Keratinocyte (primary cell): ENCODE measurements at regions not wholly inside any gene's neighbourhood (a gene's known extent, or its start where the extent isn't known, plus 50 kb on each side); places are given as distances from the start of the nearest gene placed in this dataset.

Source experiments
- DNase-seq: peaks from one replicate; pipeline ENCODE4 v3.0.0-alpha.2; 2011; ENCODE audit warnings: low read depth, missing footprints, low spot score
- FAIRE-seq: peaks from 2 replicates; lab custom pipeline; 2011; peaks lifted over from hg19 to GRCh38; lab: Jason Lieb, UNC
- H2AFZ ChIP-seq: 2 replicates; pipeline ENCODE4 v1.6.0; 2012; ENCODE audit warnings: low read length, control low read depth, inconsistent platforms; ENCODE audit not compliant: control insufficient read depth
- H3K27ac ChIP-seq: 2 replicates; pipeline ENCODE4 v1.5.1; 2011; ENCODE audit warnings: low read length; ENCODE audit not compliant: control insufficient read depth, insufficient read depth
- H3K27me3 ChIP-seq: 3 replicates; pipeline ENCODE4 v1.6.0; 2011; ENCODE audit warnings: low read length; ENCODE audit not compliant: control insufficient read depth, insufficient read depth; ENCODE audit errors: extremely low read depth
- H3K36me3 ChIP-seq, 2 experiments: 2 replicates in 1 of 2; 3 replicates in 1 of 2; pipeline ENCODE4 v1.5.1; 2011; ENCODE audit warnings: low read length in 2 of 2, mild to moderate bottlenecking in 1 of 2; ENCODE audit not compliant: control insufficient read depth in 2 of 2, insufficient read depth in 2 of 2; ENCODE audit errors: extremely low read depth in 1 of 2
- H3K4me1 ChIP-seq: 3 replicates; pipeline ENCODE4 v1.5.1; 2011; ENCODE audit warnings: low read length; ENCODE audit not compliant: control insufficient read depth, insufficient read depth; ENCODE audit errors: extremely low read depth
- H3K4me2 ChIP-seq: 3 replicates; pipeline ENCODE4 v1.6.0; 2011; ENCODE audit warnings: low read depth, low read length; ENCODE audit not compliant: control insufficient read depth, insufficient read depth; ENCODE audit errors: extremely low read depth
- H3K4me3 ChIP-seq, 3 experiments: fragments of 200-600 bp in 1 of 3; sonication (generic) in 1 of 3; 2 replicates in 2 of 3; 3 replicates in 1 of 3; pipeline ENCODE4 v1.5.1; 2011 to 2016; ENCODE audit warnings: low read length in 3 of 3, mild to moderate bottlenecking in 3 of 3, control low read depth in 2 of 3, inconsistent platforms in 1 of 3, low read depth in 1 of 3, mixed read lengths in 1 of 3, mixed run types in 1 of 3, moderate library complexity in 1 of 3; ENCODE audit not compliant: control insufficient read depth in 2 of 3, insufficient read depth in 2 of 3; ENCODE audit errors: extremely low read depth in 1 of 3
- H3K79me2 ChIP-seq: 2 replicates; pipeline ENCODE4 v1.6.0; 2012; ENCODE audit warnings: low read length; ENCODE audit not compliant: control insufficient read depth, insufficient read depth
- H3K9ac ChIP-seq: 3 replicates; pipeline ENCODE4 v1.6.0; 2011; ENCODE audit warnings: low read length; ENCODE audit not compliant: control insufficient read depth, insufficient read depth; ENCODE audit errors: extremely low read depth
- H3K9me1 ChIP-seq: 3 replicates; pipeline ENCODE4 v1.6.0; 2011; ENCODE audit warnings: low read length; ENCODE audit not compliant: control insufficient read depth, insufficient read depth; ENCODE audit errors: extremely low read depth
- H3K9me3 ChIP-seq: 2 replicates; pipeline ENCODE4 v1.5.1; 2012; ENCODE audit warnings: low read depth, low read length; ENCODE audit not compliant: control insufficient read depth
- H4K20me1 ChIP-seq: 3 replicates; pipeline ENCODE4 v1.6.0; 2011; ENCODE audit warnings: low read length; ENCODE audit not compliant: control insufficient read depth, insufficient read depth; ENCODE audit errors: extremely low read depth
- CTCF ChIP-seq, 3 experiments: IDR thresholded peaks in 1 of 3; conservative IDR thresholded peaks in 1 of 3; optimal IDR thresholded peaks in 1 of 3; 2 replicates in 2 of 3; 3 replicates in 1 of 3; pipeline versions ENCODE3 to v1.5.1; 2011; ENCODE audit warnings: low read length in 3 of 3, mild to moderate bottlenecking in 3 of 3, moderate library complexity in 2 of 3, control low read depth in 1 of 3, inconsistent platforms in 1 of 3; ENCODE audit not compliant: insufficient read depth in 2 of 3; ENCODE audit errors: extremely low read depth in 1 of 3
- EZH2 ChIP-seq: IDR thresholded peaks from one replicate; pipeline ENCODE4 v1.6.1; 2012; ENCODE audit warnings: inconsistent platforms, mild to moderate bottlenecking, low read length, moderate library complexity
- dilution Hi-C: fragments of 300-500 bp; cut with MboI; formaldehyde crosslinking; loops from one replicate; pipeline ENCODE4 v1.7.0; 2020; ENCODE audit warnings: low sequenced_read_pairs; ENCODE audit not compliant: extremely low pct_ligation_motif_present

GRCh38 chr6:43874814-43875590 is 105.0 kb downstream of the VEGFA start:
- TF ChIP-seq EZH2, result no peak
- TF ChIP-seq CTCF (optimal IDR thresholded peaks at IDR 0.05 in 1 of 3, IDR thresholded peaks at IDR 0.05 in 1 of 3, conservative IDR thresholded peaks at IDR 0.05 in 1 of 3; ENCODE audit: extremely low read depth in 1 of 3, insufficient read depth in 2 of 3, low read length in 3 of 3), result no peak
- H3K9me1 ChIP-seq, result no peaks in the 10 kb centered on the region
- FAIRE-seq, result no peak
- no peak overlapping the region for H3K27ac ChIP-seq
- no peaks in the 10 kb centered on the region for H4K20me1 ChIP-seq
- peaks cover 20% of the 10 kb centered on the region for H3K27me3 ChIP-seq
- no peak overlapping the region for H2AFZ ChIP-seq
- H3K9ac ChIP-seq, result no peak overlapping the region
- DNase-seq, result no peak
- dilution Hi-C loops, result no loop called here
- no peaks in the 10 kb centered on the region for H3K36me3 ChIP-seq
- no peaks in the 10 kb centered on the region for H3K9me3 ChIP-seq
- H3K4me1 ChIP-seq, result no peaks in the 10 kb centered on the region
- no peak overlapping the region for H3K4me3 ChIP-seq
- H3K4me2 ChIP-seq, result no peak overlapping the region
- H3K79me2 ChIP-seq, result no peaks in the 10 kb centered on the region

DNA sequence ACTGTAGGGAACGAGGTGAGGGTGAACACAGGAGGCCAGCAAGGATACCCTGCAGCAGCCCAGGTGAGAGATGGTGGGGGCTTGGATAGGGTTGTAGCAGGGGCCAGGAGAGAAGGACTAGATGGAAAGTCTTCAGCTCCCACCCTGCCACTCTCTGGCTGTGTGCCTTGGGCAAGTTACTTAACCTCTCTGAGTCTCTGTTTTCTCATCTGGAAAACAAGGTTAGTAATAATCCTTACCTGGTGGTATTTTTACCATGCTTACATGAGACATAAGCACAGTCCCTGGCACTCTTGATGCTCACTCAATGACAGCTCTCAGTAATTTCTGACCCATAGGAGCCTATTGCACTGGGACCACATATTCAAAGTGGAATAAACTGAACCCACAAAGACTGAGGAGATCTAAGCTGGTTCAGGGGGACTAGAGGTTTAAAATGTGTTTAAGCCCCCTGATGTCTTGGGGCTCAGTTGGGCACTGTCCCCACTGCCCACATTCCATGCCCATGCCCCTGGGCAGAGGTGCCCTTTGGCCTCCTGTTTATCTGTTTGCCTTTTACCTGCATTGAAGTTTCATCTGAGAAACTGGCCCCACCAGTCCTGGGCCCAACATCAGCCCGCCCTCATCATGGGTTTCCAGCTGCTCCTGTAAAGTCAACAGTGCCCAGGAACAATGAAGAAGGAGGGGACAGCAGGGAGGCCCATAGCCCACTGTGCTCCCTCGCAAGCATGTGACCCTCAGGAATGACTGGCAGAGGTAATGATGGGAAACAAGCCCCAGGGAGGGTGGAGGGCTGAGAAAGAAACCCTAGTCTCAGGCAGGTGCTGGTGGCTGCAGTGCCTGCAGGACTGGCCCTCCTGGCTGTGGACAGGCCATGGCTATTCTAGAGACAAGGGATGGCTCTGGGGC is 104.0 kb downstream of the VEGFA start:
- no peak overlapping the region for H3K9ac ChIP-seq
- DNase-seq (no peak), FAIRE-seq (no peak)
- no peaks in the 10 kb centered on the region for H4K20me1 ChIP-seq
- H3K9me3 ChIP-seq, result no peaks in the 10 kb centered on the region
- H3K4me1 ChIP-seq, result no peaks in the 10 kb centered on the region
- dilution Hi-C loops, result no loop called here
- no peak overlapping the region for H3K27ac ChIP-seq
- no peak overlapping the region for H3K4me3 ChIP-seq
- H3K27me3 ChIP-seq, result peaks cover 20% of the 10 kb centered on the region
- no peak for TF ChIP-seq EZH2
- no peak for TF ChIP-seq CTCF (optimal IDR thresholded peaks at IDR 0.05 in 1 of 3, IDR thresholded peaks at IDR 0.05 in 1 of 3, conservative IDR thresholded peaks at IDR 0.05 in 1 of 3; ENCODE audit: extremely low read depth in 1 of 3, insufficient read depth in 2 of 3, low read length in 3 of 3)
- no peaks in the 10 kb centered on the region for H3K79me2 ChIP-seq
- no peak overlapping the region for H3K4me2 ChIP-seq
- H3K9me1 ChIP-seq, result no peaks in the 10 kb centered on the region
- no peaks in the 10 kb centered on the region for H3K36me3 ChIP-seq
- H2AFZ ChIP-seq, result no peak overlapping the region
